Type B pancreatic cell (in vitro differentiated cells): ENCODE measurements at regions not wholly inside any gene's neighbourhood (a gene's known extent, or its start where the extent isn't known, plus 50 kb on each side); places are given as distances from the start of the nearest gene placed in this dataset.

Experiments
- DNase-seq: peaks from one replicate; pipeline ENCODE4 v3.0.0; 2021; ENCODE audit warnings: mixed read lengths; ENCODE audit not compliant: unreplicated experiment; ENCODE audit errors: extremely low spot score
- H3K27ac Mint-ChIP-seq: 2 replicates; pipeline ENCODE4 v1.8.0; 2021; ENCODE audit warnings: mild to moderate bottlenecking, mixed read lengths
- H3K27me3 Mint-ChIP-seq: 2 replicates; pipeline ENCODE4 v1.8.0; 2021; ENCODE audit warnings: mixed read lengths
- H3K36me3 Mint-ChIP-seq: 2 replicates; pipeline ENCODE4 v1.8.0; 2021; ENCODE audit warnings: mixed read lengths
- H3K4me1 Mint-ChIP-seq: one replicate; pipeline ENCODE4 v1.8.0; 2021; ENCODE audit warnings: mixed read lengths; ENCODE audit not compliant: unreplicated experiment
- H3K4me3 Mint-ChIP-seq: 2 replicates; pipeline ENCODE4 v1.8.0; 2021; ENCODE audit warnings: mild to moderate bottlenecking, mixed read lengths
- H3K9me3 Mint-ChIP-seq: 2 replicates; pipeline ENCODE4 v1.8.0; 2021; ENCODE audit warnings: mixed read lengths
- TF ChIP-seq, protein P1 (sequence below): fragments of 200-600 bp; sonication (generic); conservative IDR thresholded peaks from 2 replicates; pipeline ENCODE4 v1.5.0; 2021; ENCODE audit warnings: antibody characterized with exemption, mild to moderate bottlenecking

DNA sequence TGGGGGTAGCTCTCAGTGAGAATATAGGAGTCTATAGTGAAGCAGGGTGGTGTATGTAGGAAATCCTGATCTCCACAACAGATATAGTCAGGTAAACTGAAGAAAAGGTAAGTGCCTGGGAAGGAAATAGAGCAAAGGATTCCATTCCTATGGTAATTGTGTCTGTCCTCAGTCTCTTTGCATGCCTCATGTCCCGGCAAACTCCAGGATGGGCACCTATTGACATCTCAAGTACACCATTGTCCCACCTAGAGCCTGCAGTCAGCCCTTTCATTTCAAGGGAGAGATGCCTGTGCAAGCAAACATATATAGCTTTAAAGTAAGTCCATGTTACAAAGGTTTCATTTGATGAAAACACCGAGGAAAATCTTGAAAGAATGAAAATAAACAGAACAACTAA, 257.7 kb upstream of the AZI2 start:
- Mint-ChIP-seq H3K4me3 (no peak overlapping the region), H3K9me3 (no peaks in the 10 kb centered on the region), H3K27ac (no peak overlapping the region), H3K27me3 (peaks cover 3% of the 10 kb centered on the region), H3K4me1 (no peaks in the 10 kb centered on the region), H3K36me3 (no peaks in the 10 kb centered on the region)
- no peak for DNase-seq
- TF ChIP-seq, protein P1, sequence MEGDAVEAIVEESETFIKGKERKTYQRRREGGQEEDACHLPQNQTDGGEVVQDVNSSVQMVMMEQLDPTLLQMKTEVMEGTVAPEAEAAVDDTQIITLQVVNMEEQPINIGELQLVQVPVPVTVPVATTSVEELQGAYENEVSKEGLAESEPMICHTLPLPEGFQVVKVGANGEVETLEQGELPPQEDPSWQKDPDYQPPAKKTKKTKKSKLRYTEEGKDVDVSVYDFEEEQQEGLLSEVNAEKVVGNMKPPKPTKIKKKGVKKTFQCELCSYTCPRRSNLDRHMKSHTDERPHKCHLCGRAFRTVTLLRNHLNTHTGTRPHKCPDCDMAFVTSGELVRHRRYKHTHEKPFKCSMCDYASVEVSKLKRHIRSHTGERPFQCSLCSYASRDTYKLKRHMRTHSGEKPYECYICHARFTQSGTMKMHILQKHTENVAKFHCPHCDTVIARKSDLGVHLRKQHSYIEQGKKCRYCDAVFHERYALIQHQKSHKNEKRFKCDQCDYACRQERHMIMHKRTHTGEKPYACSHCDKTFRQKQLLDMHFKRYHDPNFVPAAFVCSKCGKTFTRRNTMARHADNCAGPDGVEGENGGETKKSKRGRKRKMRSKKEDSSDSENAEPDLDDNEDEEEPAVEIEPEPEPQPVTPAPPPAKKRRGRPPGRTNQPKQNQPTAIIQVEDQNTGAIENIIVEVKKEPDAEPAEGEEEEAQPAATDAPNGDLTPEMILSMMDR: no peak

DNA sequence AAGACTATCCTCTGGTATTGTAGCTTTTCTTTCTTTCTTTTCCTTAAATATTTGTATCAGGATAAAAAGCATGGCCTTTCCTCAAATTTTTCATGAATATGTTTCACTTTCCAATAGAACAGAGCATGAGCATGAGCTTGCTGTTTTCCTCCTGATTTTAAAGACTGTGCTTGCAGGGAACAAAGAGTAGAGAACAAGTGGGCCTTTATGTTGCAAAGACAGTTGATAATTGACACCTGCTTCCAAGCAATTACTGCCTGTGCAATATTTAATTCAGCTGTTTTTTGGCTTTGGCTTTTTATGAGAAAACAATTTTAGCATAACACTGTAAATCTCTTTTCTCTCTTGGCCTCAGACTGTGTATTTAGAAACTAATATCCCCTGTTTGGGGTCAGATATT, 263.6 kb upstream of the AZI2 start:
- H3K9me3 Mint-ChIP-seq: no peaks in the 10 kb centered on the region
- H3K36me3 Mint-ChIP-seq: no peaks in the 10 kb centered on the region
- DNase-seq: no peak
- H3K27me3 Mint-ChIP-seq: no peaks in the 10 kb centered on the region
- no peak overlapping the region for H3K4me3 Mint-ChIP-seq
- TF ChIP-seq, protein P1: no peak
- H3K4me1 Mint-ChIP-seq: no peaks in the 10 kb centered on the region
- H3K27ac Mint-ChIP-seq: no peak overlapping the region

DNA sequence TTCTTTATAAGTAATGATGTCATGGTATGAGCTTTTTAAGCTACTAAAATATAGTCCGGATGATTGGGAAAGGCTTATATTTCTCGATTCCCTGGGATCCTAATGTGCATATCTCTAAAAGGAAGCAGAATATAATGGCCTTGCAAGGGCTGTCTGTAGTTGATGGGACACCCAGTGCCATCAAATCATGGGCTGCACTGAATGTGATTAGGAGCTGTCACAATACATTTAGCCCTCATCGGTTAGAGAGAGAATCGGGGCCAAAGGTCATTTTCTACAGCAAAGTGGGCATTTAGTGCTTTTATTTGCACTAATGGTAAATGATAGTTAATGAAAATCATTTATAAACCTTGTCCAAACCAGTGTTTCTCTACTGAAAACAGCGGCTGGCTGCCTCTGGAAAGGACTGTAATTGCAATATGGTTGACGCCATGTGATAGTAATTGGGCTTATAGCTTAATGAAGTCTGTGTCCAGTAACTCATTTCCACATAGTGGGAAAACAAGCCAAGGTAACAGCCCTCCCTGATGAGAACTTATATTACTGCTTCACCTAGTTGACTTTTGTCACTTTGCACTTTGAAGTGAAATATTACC, 265.0 kb upstream of the AZI2 start:
- Mint-ChIP-seq H3K27ac (no peak overlapping the region), H3K9me3 (no peaks in the 10 kb centered on the region), H3K4me3 (no peak overlapping the region), H3K4me1 (no peaks in the 10 kb centered on the region), H3K27me3 (no peaks in the 10 kb centered on the region), H3K36me3 (no peaks in the 10 kb centered on the region)
- TF ChIP-seq, protein P1: no peak
- DNase-seq: no peak

DNA sequence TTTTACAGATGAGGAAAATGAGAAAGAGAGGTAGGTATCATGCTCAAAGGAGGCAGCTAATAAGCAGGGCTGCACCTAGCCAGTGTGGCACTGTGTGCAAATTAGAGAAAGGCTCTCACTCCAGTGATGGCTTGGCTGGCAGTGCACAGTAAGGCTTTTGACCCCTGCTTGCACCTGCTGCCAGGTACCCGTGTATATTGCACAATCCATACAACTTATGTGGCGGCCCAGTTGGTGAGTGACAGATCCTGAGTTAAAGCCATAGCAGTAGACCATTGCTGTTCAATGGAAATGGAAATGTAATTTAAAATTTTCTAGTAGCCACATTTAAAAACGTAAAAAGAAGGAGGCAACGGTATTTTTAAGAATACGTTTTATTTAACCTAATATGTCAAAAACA, 266.4 kb upstream of the AZI2 start:
- Mint-ChIP-seq H3K4me3 (no peak overlapping the region), H3K4me1 (no peaks in the 10 kb centered on the region), H3K9me3 (no peaks in the 10 kb centered on the region), H3K27ac (no peak overlapping the region), H3K36me3 (no peaks in the 10 kb centered on the region), H3K27me3 (no peaks in the 10 kb centered on the region)
- TF ChIP-seq, protein P1: no peak
- no peak for DNase-seq

DNA sequence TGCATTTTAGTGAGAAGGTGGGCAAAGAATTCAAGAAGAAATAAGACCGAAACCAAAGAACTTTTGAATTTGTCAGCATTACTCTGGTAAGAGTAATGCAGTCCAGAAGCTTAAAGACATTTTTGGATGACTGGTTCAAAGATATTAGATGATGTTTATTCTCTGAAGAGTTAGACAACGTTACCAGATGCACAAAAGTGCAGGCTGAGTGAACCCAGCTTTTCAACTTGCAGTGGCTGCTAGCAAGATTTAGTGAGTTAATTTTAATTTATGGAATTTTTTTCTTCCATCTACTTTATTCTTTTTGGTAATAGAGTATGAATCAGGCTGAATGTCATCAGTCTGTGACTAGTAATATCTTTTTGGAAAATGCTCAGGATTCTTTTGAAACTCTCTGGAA, 267.3 kb upstream of the AZI2 start:
- Mint-ChIP-seq H3K4me3 (no peak overlapping the region), H3K27me3 (no peaks in the 10 kb centered on the region), H3K36me3 (no peaks in the 10 kb centered on the region), H3K9me3 (no peaks in the 10 kb centered on the region), H3K27ac (no peak overlapping the region), H3K4me1 (no peaks in the 10 kb centered on the region)
- no peak for DNase-seq
- TF ChIP-seq, protein P1: no peak

DNA sequence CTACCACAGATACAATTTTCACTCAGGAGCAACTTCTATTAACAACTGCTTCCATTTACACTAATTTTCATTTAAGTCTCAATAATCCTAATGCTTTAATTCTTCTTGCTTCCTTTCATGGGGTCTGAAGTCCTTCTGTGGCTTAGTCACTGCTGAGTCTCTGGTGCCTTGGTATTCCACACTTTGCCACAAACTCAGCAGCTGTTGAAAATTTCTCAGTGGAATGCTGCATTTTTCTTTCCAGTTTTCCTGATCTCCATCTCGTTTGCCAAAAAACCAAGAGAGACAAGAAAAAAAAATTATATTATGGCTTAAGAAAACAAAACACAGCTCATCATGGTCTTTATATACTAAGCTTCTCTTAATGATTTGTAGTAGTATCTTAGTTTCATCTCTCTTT, 269.2 kb upstream of the AZI2 start:
- H3K9me3 Mint-ChIP-seq: no peaks in the 10 kb centered on the region
- H3K27ac Mint-ChIP-seq: no peak overlapping the region
- no peaks in the 10 kb centered on the region for H3K27me3 Mint-ChIP-seq
- TF ChIP-seq, protein P1: no peak
- H3K4me1 Mint-ChIP-seq: no peaks in the 10 kb centered on the region
- H3K36me3 Mint-ChIP-seq: no peaks in the 10 kb centered on the region
- H3K4me3 Mint-ChIP-seq: no peak overlapping the region
- no peak for DNase-seq
